Glomerular visceral epithelial cell (primary cell): ENCODE measurements at regions not wholly inside any gene's neighbourhood (a gene's known extent, or its start where the extent isn't known, plus 50 kb on each side); places are given as distances from the start of the nearest gene placed in this dataset.
A peak's percentile ranks its signal among the peaks of the same experiment; 100 is the strongest.

Experiments used
- DNase-seq: peaks from one replicate; pipeline ENCODE4 v3.0.0-alpha.2; 2016; ENCODE audit errors: extremely low spot score

DNA sequence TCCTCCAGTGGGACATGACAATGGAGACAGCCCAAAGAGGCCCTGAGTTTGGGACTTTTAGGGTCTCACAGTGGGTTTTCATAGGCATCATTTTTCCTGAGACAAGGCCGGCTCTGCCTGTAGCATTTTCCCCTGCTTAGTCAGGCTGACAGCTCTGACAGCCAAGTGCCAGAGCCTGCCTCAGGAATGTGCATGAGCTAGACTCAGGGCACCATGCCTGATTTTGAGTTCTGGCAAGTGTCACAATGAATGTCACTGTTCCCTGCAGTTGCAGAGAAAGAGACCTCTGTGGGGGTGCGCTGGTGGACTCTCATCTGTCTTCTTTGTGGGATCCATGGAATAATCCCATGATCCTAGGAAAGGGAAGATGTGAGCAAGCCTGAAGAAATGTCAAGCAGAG, 343.3 kb upstream of the TSPY4 start:
- peak; percentile 18 for DNase-seq

DNA sequence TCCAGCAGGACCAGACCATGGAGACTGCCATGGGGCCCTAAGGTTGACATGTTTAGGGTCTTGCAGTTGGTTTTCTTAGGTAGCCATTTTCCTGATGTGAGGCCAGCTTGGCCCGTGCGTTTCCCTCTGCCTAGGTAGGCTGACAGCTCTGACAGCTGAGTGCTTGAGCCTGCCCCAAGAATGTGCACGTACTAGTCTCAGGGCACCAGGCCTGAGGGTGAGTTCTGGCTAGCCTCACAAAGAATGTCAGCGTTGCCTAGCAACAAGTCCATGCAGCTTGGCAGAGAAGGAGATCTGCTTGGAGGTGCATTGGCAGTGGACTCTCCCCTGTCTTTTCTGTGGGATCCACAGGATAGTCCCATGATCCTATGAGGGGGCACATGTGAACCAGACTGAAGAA, 336.0 kb upstream of the TSPY4 start:
- DNase-seq, result no peak

- DNase-seq, result no peak
These were observed 333.5 kb upstream of the TSPY4 start for GRCh38 chrY:9003739-9004138.

DNA sequence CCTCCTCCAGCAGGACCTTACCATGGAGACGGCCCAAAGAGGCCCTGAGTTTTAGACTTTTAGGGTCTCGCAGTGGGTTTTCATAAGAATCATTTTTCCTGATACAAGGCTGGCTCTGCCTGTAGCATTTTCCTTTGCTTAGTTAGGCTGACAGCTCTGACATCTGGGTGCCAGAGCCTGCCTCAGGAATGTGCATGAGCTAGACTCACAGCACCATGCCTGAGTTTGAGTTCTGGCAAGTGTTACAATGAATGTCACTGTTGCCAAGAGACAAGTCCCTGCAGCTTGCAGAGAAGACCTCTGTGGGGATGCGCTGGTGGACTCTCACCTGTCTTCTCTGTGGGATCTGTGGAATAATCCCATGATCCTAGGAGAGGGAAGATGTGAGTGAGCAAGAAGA, 328.6 kb upstream of the TSPY4 start:
- DNase-seq, result no peak

DNA sequence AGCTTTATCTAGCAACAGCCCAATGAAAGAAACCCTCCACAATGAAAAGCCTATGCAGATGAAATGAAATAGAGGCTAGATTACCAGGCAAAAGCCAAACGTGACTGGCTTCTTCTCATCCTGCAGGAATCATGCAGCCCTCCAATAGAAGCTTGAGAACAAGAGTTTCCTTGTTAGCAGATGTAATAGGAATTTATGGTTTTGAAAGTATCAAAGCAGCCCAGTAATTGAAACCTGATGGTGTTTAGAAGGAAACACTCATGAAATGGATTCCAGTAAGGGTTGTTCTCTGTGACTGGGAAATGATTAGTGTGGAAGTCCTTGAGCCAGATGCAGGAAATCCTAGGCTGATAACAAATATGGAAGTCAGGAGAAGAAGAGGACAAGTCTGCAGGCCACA, 320.3 kb upstream of the TSPY4 start:
- no peak for DNase-seq

DNA sequence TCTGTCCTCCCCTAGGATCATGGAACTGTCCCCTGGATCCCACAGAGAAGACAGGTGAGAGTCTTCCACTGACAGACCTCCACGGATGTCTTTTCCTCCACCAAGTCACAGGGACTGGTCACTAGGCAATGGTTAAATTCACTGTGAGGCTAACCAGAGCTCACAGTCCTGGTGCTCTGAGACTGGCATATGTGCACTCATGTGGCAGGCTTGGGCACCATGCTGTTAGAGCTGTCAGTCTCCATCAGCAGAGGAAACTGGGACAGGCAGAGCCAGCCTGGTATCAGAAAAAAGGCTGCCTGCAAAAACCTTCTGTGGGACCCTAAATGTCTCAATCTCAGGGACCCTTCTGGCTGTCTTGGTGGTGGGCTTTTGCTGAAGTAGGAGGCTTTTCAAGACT, 318.9 kb upstream of the TSPY4 start:
- DNase-seq, result no peak

- DNase-seq, result peak; percentile 88
These were observed 309.4 kb upstream of the TSPY4 start for GRCh38 chrY:9027729-9028375.

GRCh38 chrY:9029929-9030328, 307.3 kb upstream of the TSPY4 start:
- peak; percentile 32 for DNase-seq

GRCh38 chrY:9034217-9034616, 303.0 kb upstream of the TSPY4 start:
- peak; percentile 43 for DNase-seq

DNA sequence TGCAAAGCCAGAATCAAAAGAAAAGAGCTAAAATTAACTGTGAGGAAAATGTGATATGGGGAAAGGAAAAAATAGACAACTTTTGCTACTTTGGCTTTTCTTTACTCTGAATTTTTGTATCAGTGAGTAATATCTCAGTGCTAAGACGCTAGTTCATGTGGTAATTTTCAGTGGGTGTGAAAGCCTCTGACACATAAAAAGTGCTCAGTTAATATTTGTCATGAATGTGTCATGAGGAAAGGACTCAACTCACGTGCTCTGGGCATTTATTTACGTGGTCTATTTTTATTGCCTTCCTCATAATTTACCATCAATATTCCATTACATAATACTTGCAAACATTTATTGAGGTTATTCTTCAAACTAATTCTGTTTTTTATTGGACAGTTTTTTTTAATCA, 302.0 kb upstream of the TSPY4 start:
- DNase-seq, result peak; percentile 25

GRCh38 chrY:9041474-9041873, 295.8 kb upstream of the TSPY4 start:
- DNase-seq, result no peak
